NCI-H1105 treated with DMSO at 0.1 percent for 48 hours (cell line): ENCODE measurements at regions not wholly inside any gene's neighbourhood (a gene's known extent, or its start where the extent isn't known, plus 50 kb on each side); places are given as distances from the start of the nearest gene placed in this dataset.
"Not testable (repeated sequence)": the region's sequence is repeated elsewhere in the genome, so short reads cannot be mapped to it uniquely, and the experiment has no call there.

Experiments
- DNase-seq: peaks from one replicate; lab custom pipeline; 2025; lab: John Stamatoyannopoulos, UW

DNA sequence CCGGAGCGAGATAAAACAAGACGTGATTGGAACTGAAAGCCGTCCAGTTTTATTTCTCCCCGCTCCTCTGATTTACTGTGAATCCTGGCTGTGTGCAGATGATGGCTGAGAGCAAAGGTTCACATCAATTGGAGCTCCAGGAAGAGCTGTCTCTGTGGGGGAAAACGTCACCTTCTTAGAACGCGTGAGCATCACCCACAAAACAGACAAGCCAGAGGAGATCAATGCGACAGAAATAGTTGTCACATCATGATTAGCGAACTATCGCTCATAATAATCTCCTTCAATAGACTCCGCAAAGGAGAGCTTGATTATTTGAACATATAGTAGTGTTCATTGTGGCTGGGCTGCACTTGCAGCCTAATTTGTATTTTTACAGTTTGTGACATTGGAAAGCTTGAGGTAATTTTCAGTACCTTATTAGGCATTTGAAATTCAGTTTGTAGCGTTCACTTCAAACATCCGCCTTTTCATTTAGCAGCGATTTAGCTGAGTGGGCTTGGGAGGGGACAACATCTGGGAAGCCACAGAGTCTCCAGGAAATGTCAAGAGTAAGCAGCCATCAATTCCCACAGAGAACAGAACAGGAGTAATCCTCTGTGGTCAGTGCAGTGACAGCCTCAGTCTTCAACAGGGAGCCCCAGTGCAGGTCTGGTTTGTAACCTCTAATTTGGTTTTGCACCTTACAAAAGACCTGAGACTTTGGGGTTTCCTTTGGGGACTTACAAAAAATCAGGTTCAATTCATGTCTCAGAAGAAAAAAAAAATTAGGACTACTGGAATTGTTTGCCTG lies 276.8 kb upstream of the PFKP start:
- DNase-seq = no peak

DNA sequence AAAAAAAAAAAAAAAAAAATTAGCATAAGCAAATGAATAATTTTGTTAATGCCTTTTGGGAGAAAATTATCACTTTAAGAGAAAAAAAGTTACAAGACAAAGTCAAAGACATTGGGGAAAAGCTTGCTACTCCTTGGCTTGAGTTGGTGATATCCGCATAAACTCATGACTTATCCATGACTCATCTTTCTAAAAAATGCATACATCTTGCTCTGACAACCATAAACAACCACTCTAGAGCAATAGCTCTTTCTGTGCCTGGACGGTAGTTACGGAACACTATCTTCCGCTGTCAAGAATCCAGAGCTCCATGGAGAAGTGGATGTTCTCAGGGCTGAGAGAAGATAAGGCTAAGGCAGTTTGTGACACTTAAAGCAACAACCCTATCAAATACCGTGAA lies 281.1 kb upstream of the PFKP start:
- DNase-seq = no peak

DNA sequence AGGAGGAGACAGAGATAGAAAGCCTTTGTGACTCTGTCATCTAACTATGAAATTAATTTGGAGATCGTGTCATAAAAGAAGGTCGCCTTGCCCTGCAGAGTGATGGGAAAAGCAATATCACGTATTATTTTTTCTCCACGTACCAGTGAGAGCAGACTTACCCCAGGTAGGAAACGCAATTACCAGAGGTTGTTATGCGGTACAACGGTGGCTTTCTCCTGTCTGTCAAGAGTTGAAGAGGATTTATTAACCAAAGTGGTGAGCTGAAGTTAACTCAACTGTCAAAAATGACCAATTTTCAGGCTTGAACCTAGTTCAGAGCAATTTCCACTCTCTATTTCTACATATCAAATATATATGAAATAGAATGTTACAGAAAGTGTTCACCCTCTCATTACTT lies 282.6 kb upstream of the PFKP start:
- DNase-seq = no peak

DNA sequence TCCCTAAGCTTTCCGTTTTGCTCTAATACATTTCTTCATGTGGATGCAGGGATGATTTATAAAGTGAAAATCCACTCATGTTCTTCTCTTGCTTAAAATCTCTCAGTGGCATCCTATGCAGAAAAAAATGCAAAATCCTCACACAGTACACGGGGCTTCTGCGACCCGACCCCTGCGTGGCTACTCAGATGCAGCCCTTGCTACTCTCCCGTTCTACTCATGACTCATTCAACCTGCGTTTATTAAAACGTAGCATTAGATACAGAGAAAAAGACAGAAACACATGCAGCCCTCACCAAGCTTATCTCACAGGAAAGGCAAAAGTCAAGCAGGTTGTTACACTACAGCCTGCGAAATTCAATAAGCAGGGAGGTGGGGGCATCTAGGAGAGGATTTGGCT lies 284.4 kb upstream of the PFKP start:
- DNase-seq = no peak

DNA sequence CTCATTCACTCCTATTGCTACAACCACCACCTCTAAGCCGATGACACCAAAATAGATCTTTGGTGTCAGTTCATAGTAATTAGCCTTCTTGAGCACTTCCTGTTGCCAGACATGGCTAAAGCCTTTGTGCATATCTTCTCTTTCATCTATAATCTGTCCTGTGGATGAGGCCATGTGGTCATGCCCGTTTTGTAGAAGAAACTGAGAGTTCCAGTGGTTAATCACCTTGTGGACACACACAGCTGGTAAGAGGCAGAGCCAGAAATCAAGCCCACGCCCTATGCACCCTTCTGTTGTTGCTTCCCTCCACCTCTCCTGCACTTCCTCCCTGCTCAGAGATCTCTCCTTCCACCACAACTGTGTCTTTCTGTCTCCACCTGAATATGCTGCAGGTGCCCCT lies 285.1 kb upstream of the PFKP start:
- no peak for DNase-seq

DNA sequence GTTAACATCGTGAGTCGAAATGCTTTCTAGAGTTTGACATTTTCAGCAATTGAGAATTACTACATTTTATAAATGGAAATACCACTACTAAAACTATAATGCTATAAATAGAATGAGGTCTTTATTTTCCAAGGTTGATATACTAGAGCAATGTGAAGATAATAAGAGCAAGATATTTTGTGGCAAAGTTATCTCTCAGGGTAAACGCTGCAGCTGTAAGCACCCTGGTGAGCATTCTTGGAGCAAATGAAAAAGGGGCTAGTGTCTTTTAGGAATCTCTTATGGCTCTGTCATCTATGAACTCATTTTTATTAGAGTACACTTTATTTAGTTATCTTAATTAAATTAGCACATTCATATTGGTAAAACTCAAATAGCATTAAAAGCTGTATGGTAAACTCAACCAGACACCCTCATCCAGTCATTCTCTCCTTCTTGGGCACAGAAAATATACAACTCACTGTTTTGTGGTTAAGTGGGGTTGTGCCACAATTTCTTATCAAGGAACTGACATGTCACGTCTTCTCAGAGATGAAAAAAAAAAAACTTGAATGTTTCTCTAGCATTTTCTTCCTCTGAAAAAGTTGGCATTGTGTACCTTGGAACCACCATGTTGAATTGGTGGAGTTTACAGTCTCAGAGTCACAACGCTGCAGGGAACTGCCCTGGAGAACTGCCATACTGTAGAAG lies 289.5 kb upstream of the PFKP start:
- DNase-seq = no peak

DNA sequence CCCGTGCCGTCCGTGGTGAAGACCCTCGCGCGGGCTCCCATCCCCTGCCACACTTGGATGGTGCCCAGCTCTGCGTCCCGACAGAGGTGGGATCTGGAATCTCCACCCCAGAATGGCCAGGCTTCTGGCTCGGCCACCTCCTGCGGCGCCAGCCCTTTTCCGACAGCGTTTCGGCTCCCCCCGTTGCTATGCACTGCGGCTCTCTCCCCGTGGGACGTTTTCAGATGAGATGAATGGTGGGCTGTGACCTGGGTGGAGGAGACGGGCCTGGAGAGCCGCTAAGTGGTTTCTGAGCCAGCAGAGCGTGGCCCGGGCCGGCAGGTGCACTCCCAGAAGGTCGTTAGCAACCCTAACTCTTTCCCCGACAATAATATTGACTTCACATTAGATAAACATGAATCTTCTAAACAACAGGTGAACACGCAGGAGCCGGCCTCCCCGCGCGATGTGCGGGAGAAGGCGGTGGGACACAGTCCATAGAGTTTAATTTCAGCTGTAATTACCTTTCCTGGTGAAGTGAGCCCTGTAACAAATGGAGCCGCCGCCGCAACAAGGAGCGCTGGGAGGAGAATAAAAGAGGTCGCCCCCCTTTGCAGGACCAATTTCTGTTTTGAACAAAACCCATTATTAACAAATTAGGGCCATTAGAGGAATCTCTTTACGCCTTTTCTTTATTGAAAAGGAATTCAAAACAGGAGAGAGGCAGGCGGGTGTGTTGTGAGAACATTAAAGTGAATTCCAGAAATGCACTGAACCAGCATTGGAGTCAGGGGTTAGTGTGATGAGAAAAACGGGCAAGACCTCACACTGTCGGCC lies 294.3 kb upstream of the PFKP start:
- DNase-seq = peak; percentile 91

DNA sequence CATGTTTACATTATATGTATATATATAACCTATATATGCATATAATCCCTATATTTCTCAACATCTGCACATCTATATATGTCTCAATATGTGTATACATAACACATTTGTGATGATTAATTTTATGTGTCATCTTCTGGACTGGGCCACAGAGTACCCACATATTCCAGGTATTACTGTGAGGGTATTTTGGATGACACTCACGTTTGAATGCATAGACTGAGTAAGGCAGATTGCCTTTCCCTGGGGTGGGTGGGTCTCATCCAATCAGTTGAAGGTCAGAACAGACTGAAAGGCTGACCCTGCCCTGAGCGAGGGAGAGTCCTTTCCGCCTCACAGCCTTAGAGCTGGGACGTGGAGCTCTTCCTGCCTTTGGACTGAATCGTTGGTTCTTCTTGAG lies 295.2 kb upstream of the PFKP start:
- no peak for DNase-seq

DNA sequence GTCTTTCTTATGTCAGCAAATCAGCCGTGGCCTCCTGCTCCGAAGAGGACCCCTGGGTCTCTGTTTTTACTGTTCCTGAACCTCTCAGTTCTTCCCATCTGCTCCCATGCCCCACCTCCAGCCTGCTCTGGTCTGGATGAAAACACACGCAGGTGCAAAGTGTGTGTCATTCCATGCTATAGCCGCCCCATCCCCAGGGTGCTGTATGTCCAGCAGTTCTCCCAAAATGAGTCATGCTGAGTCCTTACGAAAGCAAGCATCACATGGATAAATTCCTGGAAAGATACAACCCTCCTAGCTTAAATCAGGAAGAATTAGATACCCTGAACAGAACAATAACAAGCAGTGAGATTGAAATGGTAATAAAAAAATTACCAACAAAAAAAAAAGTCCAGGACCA lies 300.1 kb upstream of the PFKP start:
- DNase-seq = not testable (repeated sequence)

DNA sequence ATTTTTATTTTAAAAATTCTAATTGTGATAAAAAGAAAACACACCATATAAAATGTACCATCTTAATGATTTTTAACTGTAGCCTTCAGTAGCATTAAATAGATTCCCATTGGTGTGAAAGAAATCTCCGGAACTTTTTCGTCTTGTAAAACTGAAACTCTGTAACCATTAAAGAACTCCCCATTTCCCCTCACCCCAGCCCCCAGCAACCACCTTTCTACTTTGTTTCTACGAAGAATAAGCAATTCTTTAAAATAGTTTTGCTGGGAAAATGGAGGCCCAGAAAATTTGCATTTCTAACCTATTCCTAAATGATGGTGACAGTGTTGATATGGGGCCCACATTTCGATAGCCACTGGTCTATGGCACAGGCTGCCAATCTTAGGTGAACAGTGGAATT lies 305.4 kb upstream of the PFKP start:
- DNase-seq = no peak

DNA sequence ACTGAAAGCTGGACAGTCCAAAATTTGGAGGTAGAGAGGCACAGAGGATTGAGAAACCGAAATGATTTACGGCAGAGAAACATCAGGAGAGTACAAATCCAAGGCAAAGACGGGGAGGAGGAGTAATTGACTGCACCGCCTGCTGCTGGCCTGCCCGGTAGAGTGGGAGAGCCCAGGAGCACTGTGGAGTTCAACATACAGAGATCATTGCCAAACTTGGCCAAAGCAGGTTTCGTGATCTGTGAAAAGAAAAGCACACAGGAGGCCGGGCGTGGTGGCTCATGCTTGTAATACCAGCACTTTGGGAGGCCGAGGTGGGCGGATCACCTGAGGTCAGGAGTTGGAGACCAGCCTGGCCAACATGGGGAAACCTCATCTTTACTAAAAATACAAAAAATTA lies 306.0 kb upstream of the PFKP start:
- DNase-seq = no peak

DNA sequence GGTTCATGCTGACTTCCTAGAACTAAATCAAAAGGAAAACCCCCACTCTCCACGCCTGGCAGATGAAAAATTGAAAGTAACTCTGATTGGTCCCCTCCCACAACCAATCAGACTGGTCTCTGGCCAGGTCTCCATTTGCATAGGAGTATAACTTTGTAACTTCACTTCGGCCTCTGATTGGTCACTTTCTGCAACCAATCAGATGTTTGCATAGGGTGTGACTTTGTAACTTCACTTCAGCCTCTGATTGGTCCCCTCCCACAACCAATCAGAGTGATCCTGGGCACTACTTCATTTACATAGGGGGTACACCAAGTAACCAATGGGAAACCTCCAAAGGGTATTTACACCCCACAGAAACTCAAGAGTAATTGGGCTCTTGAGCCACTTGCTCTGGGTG lies 306.6 kb upstream of the PFKP start:
- no peak for DNase-seq

DNA sequence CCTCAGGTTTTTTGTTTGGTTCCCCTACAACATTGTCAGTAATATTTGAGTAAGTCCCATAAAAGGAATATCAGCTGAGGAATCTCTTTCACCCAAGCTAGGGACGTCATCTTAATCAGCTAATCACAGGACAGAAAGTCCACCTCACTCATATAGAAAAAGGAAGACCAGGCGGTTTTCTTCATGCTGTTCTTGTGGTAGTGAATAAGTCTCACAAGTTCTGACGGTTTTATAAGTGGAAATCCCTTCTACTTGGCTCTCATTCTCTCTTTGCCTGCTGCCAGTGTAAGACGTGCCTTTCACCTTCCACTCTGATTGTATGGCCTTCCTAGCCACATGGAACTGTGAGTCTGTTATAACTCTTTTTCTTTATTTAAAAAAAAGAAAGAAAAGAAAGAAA lies 308.1 kb upstream of the PFKP start:
- no peak for DNase-seq

DNA sequence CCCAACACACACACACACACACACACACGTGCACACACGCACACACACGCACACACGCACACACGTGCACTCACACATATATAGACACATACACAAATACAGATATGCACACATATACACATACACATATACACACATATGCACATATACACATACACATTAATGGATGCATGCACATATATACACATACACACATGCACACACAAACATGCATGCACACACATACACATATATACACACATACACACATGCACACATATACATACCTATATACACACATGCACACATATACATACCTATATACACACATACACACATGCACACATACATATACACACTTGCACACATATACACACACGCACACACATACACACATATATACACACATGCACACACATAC lies 312.4 kb upstream of the PFKP start:
- no peak for DNase-seq

DNA sequence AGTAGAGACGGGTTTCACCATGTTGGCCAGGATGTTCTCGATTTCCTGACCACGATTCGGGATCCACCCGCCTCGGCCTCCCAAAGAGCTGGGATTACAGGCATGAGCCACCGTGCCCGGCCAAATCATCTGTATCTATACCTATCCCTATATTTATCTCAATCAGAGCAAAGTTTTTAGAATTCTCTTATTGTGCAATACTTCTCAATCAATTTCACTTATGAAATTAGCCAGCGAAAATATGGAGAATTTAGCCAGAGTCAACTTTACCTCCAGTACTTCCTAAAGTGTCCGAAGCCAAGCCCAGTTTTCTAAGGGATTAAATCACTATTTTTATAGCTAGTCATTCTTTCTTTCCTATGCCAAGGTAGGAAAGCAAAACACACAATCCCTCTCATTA lies 319.1 kb upstream of the PFKP start:
- no peak for DNase-seq

DNA sequence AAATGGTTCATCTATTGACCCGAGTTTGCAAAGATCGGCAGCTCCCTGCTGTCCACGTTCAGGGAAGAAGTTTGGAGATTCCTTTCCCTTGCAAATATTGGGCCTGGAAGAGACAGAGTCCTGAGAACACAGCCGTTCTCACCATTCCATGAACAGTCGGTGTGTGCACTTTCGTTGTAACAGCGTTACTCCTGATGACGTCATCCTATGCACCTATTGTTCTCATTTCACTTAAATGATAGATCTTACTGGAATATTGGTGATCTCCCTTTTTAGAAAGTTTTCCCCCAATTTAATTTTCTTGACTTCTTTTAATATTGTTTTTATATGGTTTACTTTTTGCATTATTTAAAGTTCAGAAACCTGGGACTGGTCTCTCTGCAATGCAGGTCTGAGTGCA lies 320.7 kb upstream of the PFKP start:
- DNase-seq = no peak

DNA sequence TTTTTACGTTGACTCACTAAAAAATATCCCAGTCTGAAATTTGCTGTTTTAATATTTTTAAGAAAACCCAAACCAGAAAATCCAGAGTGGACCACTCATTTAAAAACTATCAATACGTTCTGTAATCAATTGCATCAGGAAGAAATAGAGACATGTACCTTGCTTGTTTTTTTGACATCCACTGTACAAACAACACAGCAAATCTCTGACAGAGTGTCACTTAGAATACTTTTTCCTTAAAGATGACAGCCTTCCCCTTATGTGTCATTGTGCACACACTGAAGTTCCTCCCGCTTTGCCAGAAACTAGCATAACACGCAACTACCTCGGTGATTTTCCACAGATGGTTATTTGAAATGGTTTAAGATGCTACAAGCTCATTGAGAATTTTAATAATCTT lies 321.7 kb upstream of the PFKP start:
- no peak for DNase-seq

DNA sequence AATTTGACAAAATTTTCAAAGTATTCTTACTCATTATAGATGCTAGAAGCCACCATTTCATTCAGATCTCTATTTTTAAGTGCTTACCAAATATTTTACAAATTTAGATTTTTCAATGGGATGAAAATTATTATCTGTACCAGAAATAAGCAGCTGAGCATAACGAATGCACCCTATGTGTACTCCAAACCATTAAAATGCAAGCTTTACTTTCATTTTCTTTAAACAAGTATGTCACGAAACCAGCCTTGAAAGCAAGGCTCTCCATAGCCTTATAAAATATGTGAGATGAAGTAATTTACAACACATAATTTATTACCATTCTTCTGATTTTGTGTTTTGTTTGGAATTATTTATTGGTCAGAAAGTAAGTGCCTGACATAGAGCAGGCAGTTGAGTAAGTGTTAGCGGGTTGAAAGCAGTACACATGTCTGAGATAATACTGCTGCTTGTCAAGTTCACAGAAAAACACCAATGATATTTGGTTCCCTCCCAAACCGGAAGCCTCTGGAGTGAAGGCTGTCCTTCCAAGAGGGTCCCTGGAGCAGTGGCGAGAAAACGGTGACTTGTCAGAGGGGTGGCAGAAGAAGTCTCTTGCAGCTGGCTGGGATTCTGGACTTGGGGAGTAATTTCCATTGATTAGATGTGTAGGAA lies 322.7 kb upstream of the PFKP start:
- DNase-seq = no peak

DNA sequence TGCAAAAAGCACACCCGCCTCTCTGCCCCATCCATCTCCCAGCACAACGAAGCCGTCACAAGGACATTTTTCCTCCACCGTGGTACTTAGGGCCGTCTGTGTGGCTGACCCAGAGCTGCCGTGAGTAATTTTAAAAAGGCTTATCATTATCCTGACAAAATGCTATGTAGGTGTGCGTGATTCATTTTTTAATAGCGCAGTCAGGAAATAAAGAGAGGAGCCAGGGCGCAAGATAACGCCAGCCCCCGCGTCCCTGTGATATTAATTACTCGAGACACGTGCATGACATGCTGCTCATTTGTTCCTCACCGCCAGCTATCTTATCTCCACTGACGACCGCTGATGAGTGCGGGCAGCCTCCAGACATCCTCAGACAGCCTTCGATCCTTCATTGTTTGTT lies 332.7 kb upstream of the PFKP start:
- no peak for DNase-seq

DNA sequence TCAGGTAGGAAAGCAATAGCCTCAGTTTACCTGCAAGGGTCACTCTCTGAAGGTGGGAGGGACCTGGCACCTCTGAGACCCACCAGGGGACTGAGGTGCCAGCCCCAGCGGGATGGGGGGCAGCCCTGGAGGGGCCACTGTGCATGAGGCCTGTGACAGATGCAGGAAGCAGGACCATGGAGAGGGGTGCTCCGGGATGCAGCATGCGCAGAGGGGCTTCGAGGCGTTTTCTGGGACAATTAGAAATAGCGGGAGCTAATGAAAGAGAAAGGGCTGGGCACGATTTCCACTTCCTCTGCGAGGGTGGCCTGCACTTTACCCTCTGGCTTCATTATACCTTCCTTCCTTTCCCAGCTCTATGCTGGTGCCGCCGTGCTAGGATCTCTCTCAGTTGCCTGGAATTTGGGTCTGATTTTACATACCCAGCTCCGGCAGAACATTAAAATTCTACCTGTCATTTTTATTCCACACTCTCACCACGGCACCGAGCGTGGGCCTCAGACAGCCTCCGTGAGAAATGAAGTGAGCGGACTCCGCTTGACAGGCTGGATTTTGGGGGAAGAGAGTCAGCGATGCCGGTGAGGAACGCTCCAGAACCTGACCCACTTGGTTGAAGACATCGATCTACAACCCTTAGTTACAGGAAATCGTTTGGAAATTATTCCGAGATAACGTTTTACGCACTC lies 333.9 kb upstream of the PFKP start:
- DNase-seq = no peak

DNA sequence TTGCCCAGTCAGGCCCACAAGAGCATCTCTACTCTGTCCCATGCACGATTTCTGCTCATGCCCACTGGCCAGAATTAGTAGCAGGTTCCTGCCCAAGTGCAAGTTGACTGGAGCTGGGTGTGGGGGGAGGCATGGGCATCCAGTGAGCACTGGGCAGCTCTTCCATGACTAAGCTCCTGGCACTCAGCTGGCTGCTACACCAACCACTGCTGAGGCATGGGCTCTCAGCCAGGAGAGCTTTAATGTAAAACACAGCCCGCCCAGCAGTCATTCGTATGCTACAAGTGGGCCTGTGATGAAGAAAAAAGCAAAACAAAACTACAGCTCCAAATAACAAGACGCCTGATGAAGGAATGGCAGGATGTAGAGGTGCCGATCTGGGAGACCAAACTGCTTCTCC lies 335.4 kb upstream of the PFKP start:
- no peak for DNase-seq

DNA sequence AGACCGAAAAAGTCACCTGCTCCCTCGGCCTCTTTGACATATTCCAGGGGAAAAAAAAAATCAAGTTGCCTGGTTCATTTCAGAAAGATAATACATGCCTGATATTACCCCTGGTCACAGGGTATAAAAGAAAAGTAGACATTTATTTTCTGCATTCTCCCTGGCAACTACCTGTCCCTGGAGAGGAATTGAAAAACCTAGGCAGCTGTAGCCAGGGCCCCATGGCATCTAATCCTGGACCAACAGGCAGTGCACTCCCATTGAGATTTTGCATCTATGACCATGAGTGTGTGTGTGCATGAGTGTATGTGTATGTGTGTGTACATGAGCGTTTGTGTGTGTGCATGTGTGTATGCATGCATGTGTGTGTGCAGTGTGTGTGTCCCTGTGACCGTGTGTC lies 338.2 kb upstream of the PFKP start:
- no peak for DNase-seq
